ENCODE measurements at regions not wholly inside any gene's neighbourhood (a gene's known extent, or its start where the extent isn't known, plus 50 kb on each side); places are given as distances from the start of the nearest gene placed in this dataset.

- no peak for DNase-seq (ENCODE audit: low read depth in 3 of 3, low spot score in 2 of 3)
These were observed 63.7 kb upstream of the PZP start for GRCh38 chr12:9271875-9272274.

GRCh38 chr12:9264546-9264945 is 56.4 kb upstream of the PZP start:
- no peak for DNase-seq (ENCODE audit: low read depth in 3 of 3, low spot score in 2 of 3)

- DNase-seq (ENCODE audit: low read depth in 3 of 3, low spot score in 2 of 3) = no peak
These were observed 52.7 kb upstream of the PZP start for GRCh38 chr12:9260931-9261330.

- no peak for DNase-seq (ENCODE audit: low read depth in 3 of 3, low spot score in 2 of 3)
These were observed 50.5 kb upstream of the PZP start for GRCh38 chr12:9258676-9259075.

Data from right renal cortex interstitium (tissue), 3 donors.